ENCODE measurements at regions not wholly inside any gene's neighbourhood (a gene's known extent, or its start where the extent isn't known, plus 50 kb on each side); places are given as distances from the start of the nearest gene placed in this dataset.

DNA sequence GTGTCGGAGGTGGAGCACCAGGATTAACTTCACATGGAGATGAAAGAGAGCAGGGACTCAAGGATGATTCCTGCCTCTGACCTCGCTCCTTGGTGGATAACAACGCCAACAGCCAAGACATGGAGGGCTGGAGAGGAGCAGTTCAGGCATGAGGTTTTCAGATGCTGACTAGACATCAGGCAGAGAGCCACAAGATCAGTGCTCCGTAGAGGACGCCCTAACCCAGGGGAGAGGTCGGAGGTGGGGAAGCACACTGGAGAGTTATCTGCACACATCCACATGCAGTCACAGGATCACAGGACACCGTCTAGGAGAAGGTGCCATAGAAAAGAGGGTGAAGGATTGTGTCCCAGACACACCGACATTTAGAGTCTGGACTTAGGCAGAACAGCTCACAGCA is 344.3 kb downstream of the EIPR1 start:
- H3K4me2 ChIP-seq (ENCODE audit: insufficient read depth, low read length), result no peak overlapping the region
- no peaks in the 10 kb centered on the region for H3K79me2 ChIP-seq (ENCODE audit: control insufficient read depth, insufficient read depth, low read length)
- H3K36me3 ChIP-seq (ENCODE audit: control insufficient read depth, insufficient read depth, low read length), result no peaks in the 10 kb centered on the region
- peak; percentile 47; the same call in 2 of the 3 replicates for ATAC-seq
- no peaks in the 10 kb centered on the region; the same call in 1 of the 2 replicates for H4K20me1 ChIP-seq (replicated peaks; ENCODE audit: control insufficient read depth, insufficient read depth, low read length)
- H3K9ac ChIP-seq (ENCODE audit: insufficient read depth in 1 of 2, low read depth in 2 of 2, low read length in 2 of 2), result no peak overlapping the region
- no peak overlapping the region for H3K4me3 ChIP-seq
- FAIRE-seq, result no peak
- BruUV-seq (replicated peaks), result no TSS peak
- intact Hi-C loops (cut with micrococcal nuclease), result no loop called here
- H3K9me3 ChIP-seq (replicated peaks; ENCODE audit: control insufficient read depth, insufficient read depth, low read depth, low read length), result no peaks in the 10 kb centered on the region
- no peaks in the 10 kb centered on the region for H3K9me1 ChIP-seq (ENCODE audit: control insufficient read depth, insufficient read depth, low read length)
- H3K27ac ChIP-seq (ENCODE audit: extremely low read depth, low read depth, low read length), result no peak overlapping the region
- in situ Hi-C loops (cut with MboI), result no loop called here
- ChIA-PET POLR2A (no interaction called here), CTCF (ENCODE audit: low intra/inter-chr PET ratio) (no interaction called here)
- no peak overlapping the region for H2AFZ ChIP-seq (ENCODE audit: low read depth, low read length)
- H3K27me3 ChIP-seq (ENCODE audit: control insufficient read depth in 2 of 2, insufficient read depth in 2 of 2, low read length in 2 of 2), result peaks cover 24 to 47% of the 10 kb centered on the region in 2 experiments; a peak in 4 of 5 replicates
- no peaks in the 10 kb centered on the region; a peak in 1 of 5 replicates for H3K4me1 ChIP-seq (replicated peaks in 1 of 2; ENCODE audit: control insufficient read depth in 2 of 2, insufficient read depth in 2 of 2, low read length in 2 of 2)
- 0% methylated on average over 8 of the region's 8 CpGs for WGBS (ENCODE audit: insufficient coverage, low coverage, missing lambda C conversion rate)
- no peak for DNase-seq (ENCODE audit: extremely low read depth in 1 of 4, low spot score in 3 of 4)
- TF ChIP-seq ZNF436 (CRISPR knock-in tag; IDR thresholded peaks at IDR 0.05) (no peak), CBFA2T2 (conservative IDR thresholded peaks at IDR 0.05) (no peak), HOMEZ (CRISPR knock-in tag; IDR thresholded peaks at IDR 0.05) (no peak), POLR2A (conservative IDR thresholded peaks at IDR 0.05) (no peak), FOXA1 (IDR thresholded peaks at IDR 0.05; ENCODE audit: borderline replicate concordance) (no peak), NR0B1 (IDR thresholded peaks at IDR 0.05; ENCODE audit: partially characterized antibody) (no peak), ZNF165 (CRISPR knock-in tag; IDR thresholded peaks at IDR 0.05; ENCODE audit: borderline replicate concordance) (no peak), CHD4 (IDR thresholded peaks at IDR 0.05; ENCODE audit: insufficient read depth, insufficient replicate concordance, low read depth, low read length, poor library complexity, severe bottlenecking) (no peak), ZNF384 (IDR thresholded peaks at IDR 0.05; ENCODE audit: low read depth, low read length) (no peak)
- TF ChIP-seq, protein P1, sequence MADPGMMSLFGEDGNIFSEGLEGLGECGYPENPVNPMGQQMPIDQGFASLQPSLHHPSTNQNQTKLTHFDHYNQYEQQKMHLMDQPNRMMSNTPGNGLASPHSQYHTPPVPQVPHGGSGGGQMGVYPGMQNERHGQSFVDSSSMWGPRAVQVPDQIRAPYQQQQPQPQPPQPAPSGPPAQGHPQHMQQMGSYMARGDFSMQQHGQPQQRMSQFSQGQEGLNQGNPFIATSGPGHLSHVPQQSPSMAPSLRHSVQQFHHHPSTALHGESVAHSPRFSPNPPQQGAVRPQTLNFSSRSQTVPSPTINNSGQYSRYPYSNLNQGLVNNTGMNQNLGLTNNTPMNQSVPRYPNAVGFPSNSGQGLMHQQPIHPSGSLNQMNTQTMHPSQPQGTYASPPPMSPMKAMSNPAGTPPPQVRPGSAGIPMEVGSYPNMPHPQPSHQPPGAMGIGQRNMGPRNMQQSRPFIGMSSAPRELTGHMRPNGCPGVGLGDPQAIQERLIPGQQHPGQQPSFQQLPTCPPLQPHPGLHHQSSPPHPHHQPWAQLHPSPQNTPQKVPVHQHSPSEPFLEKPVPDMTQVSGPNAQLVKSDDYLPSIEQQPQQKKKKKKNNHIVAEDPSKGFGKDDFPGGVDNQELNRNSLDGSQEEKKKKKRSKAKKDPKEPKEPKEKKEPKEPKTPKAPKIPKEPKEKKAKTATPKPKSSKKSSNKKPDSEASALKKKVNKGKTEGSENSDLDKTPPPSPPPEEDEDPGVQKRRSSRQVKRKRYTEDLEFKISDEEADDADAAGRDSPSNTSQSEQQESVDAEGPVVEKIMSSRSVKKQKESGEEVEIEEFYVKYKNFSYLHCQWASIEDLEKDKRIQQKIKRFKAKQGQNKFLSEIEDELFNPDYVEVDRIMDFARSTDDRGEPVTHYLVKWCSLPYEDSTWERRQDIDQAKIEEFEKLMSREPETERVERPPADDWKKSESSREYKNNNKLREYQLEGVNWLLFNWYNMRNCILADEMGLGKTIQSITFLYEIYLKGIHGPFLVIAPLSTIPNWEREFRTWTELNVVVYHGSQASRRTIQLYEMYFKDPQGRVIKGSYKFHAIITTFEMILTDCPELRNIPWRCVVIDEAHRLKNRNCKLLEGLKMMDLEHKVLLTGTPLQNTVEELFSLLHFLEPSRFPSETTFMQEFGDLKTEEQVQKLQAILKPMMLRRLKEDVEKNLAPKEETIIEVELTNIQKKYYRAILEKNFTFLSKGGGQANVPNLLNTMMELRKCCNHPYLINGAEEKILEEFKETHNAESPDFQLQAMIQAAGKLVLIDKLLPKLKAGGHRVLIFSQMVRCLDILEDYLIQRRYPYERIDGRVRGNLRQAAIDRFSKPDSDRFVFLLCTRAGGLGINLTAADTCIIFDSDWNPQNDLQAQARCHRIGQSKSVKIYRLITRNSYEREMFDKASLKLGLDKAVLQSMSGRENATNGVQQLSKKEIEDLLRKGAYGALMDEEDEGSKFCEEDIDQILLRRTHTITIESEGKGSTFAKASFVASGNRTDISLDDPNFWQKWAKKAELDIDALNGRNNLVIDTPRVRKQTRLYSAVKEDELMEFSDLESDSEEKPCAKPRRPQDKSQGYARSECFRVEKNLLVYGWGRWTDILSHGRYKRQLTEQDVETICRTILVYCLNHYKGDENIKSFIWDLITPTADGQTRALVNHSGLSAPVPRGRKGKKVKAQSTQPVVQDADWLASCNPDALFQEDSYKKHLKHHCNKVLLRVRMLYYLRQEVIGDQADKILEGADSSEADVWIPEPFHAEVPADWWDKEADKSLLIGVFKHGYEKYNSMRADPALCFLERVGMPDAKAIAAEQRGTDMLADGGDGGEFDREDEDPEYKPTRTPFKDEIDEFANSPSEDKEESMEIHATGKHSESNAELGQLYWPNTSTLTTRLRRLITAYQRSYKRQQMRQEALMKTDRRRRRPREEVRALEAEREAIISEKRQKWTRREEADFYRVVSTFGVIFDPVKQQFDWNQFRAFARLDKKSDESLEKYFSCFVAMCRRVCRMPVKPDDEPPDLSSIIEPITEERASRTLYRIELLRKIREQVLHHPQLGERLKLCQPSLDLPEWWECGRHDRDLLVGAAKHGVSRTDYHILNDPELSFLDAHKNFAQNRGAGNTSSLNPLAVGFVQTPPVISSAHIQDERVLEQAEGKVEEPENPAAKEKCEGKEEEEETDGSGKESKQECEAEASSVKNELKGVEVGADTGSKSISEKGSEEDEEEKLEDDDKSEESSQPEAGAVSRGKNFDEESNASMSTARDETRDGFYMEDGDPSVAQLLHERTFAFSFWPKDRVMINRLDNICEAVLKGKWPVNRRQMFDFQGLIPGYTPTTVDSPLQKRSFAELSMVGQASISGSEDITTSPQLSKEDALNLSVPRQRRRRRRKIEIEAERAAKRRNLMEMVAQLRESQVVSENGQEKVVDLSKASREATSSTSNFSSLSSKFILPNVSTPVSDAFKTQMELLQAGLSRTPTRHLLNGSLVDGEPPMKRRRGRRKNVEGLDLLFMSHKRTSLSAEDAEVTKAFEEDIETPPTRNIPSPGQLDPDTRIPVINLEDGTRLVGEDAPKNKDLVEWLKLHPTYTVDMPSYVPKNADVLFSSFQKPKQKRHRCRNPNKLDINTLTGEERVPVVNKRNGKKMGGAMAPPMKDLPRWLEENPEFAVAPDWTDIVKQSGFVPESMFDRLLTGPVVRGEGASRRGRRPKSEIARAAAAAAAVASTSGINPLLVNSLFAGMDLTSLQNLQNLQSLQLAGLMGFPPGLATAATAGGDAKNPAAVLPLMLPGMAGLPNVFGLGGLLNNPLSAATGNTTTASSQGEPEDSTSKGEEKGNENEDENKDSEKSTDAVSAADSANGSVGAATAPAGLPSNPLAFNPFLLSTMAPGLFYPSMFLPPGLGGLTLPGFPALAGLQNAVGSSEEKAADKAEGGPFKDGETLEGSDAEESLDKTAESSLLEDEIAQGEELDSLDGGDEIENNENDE (IDR thresholded peaks at IDR 0.05; ENCODE audit: low read depth, low read length), result no peak

Measured in K562 (cell line).